ENCODE measurements at regions not wholly inside any gene's neighbourhood (a gene's known extent, or its start where the extent isn't known, plus 50 kb on each side); places are given as distances from the start of the nearest gene placed in this dataset.

- 8% methylated on average over 11 of the region's 11 CpGs for WGBS (ENCODE audit: insufficient coverage, low coverage, missing lambda C conversion rate)
- H3K4me1 ChIP-seq (replicated peaks in 1 of 2; ENCODE audit: control insufficient read depth in 2 of 2, insufficient read depth in 2 of 2, low read length in 2 of 2): no peaks in the 10 kb centered on the region
- ChIA-PET CTCF (ENCODE audit: low intra/inter-chr PET ratio) (no interaction called here), POLR2A (interaction anchor here (0.6 to 0.9 kb wide), 3 partner anchors 9 to 842 kb away, joined by 3 to 5 read pairs (median 3); no protein-coding TSS in a partner anchor)
- H3K79me2 ChIP-seq (ENCODE audit: control insufficient read depth, insufficient read depth, low read length): no peaks in the 10 kb centered on the region
- no peak for FAIRE-seq
- no peaks in the 10 kb centered on the region for H4K20me1 ChIP-seq (replicated peaks; ENCODE audit: control insufficient read depth, insufficient read depth, low read length)
- H2AFZ ChIP-seq (ENCODE audit: low read depth, low read length): peak overlapping the region; percentile 85
- no peaks in the 10 kb centered on the region for H3K9me1 ChIP-seq (ENCODE audit: control insufficient read depth, insufficient read depth, low read length)
- peak overlapping the region; percentile 72; the same call in 2 of the 3 replicates for H3K27ac ChIP-seq (ENCODE audit: extremely low read depth, low read depth, low read length)
- peak overlapping the region; percentile 57 for H3K4me2 ChIP-seq (ENCODE audit: insufficient read depth, low read length)
- DNase-seq (ENCODE audit: extremely low read depth in 1 of 4, low spot score in 3 of 4): peak in 2 of 4 experiments; percentile 9 to 52
- peak overlapping the region; percentile 37 for H3K4me3 ChIP-seq
- peak; percentile 78 for ATAC-seq
- H3K27me3 ChIP-seq (ENCODE audit: control insufficient read depth in 2 of 2, insufficient read depth in 2 of 2, low read length in 2 of 2): no peaks in the 10 kb centered on the region
- TF ChIP-seq, protein P1, sequence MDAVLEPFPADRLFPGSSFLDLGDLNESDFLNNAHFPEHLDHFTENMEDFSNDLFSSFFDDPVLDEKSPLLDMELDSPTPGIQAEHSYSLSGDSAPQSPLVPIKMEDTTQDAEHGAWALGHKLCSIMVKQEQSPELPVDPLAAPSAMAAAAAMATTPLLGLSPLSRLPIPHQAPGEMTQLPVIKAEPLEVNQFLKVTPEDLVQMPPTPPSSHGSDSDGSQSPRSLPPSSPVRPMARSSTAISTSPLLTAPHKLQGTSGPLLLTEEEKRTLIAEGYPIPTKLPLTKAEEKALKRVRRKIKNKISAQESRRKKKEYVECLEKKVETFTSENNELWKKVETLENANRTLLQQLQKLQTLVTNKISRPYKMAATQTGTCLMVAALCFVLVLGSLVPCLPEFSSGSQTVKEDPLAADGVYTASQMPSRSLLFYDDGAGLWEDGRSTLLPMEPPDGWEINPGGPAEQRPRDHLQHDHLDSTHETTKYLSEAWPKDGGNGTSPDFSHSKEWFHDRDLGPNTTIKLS (IDR thresholded peaks at IDR 0.05; ENCODE audit: borderline replicate concordance, low read depth): no peak
- TF ChIP-seq MYNN (IDR thresholded peaks at IDR 0.05): no peak
- no peak for TF ChIP-seq MYNN (CRISPR knock-in tag; IDR thresholded peaks at IDR 0.05)
- peak; percentile 20; the same call in 1 of the 2 replicates for TF ChIP-seq PHF8 (IDR thresholded peaks at IDR 0.05; ENCODE audit: borderline replicate concordance, low read length)
- TF ChIP-seq TBP (optimal IDR thresholded peaks at IDR 0.05; ENCODE audit: low read depth, low read length): peak; percentile 18
- TF ChIP-seq ZNF263 (CRISPR knock-in tag; IDR thresholded peaks at IDR 0.05; ENCODE audit: borderline replicate concordance): no peak
- TF ChIP-seq PHTF2 (CRISPR knock-in tag; IDR thresholded peaks at IDR 0.05): no peak
- TF ChIP-seq MAFG (tag; conservative IDR thresholded peaks at IDR 0.05): no peak
- 0 out of 2 replicates have a peak, but pooled peaks have one; percentile 20 for TF ChIP-seq POLR2H (tag; IDR thresholded peaks at IDR 0.05; ENCODE audit: low read depth)
- TF ChIP-seq NCOA6 (IDR thresholded peaks at IDR 0.05): no peak
- TF ChIP-seq ZNF766 (CRISPR knock-in tag; conservative IDR thresholded peaks at IDR 0.05): peak; percentile 65; the same call in 1 of the 2 replicates
- peak; percentile 23 to 85 (median 33) for TF ChIP-seq YY1 (IDR thresholded peaks at IDR 0.05; ENCODE audit: borderline replicate concordance in 1 of 3, control insufficient read depth in 1 of 3, extremely low read depth in 1 of 3, insufficient read depth in 3 of 3, insufficient read length in 1 of 3, insufficient replicate concordance in 2 of 3, low read depth in 1 of 3, low read length in 2 of 3)
- TSS peak; percentile 43 for BruUV-seq (replicated peaks)
- 0 out of 2 replicates have a peak, but pooled peaks cover 2% of the 10 kb centered on the region for H3K9me3 ChIP-seq (replicated peaks; ENCODE audit: control insufficient read depth, insufficient read depth, low read depth, low read length)
- intact Hi-C loops (cut with micrococcal nuclease): no loop called here
- H3K36me3 ChIP-seq (ENCODE audit: control insufficient read depth, insufficient read depth, low read length): no peaks in the 10 kb centered on the region
- in situ Hi-C loops (cut with MboI): no loop called here
- peak overlapping the region; percentile 49 to 78; a peak in 3 of 4 replicates for H3K9ac ChIP-seq (ENCODE audit: insufficient read depth in 1 of 2, low read depth in 2 of 2, low read length in 2 of 2)
Observed at GRCh38 chr21:19899645-19900044, 1098.6 kb upstream of the NCAM2 start.

All from K562 (cell line).